LHCN-M2 (cell line): ENCODE measurements at regions not wholly inside any gene's neighbourhood (a gene's known extent, or its start where the extent isn't known, plus 50 kb on each side); places are given as distances from the start of the nearest gene placed in this dataset.
A peak's percentile ranks its signal among the peaks of the same experiment; 100 is the strongest.
"Not testable (repeated sequence)": the region's sequence is repeated elsewhere in the genome, so short reads cannot be mapped to it uniquely, and the experiment has no call there.

ENCODE experiments used
- DNase-seq: peaks from one replicate; pipeline ENCODE4 v3.0.0-alpha.2; 2012; ENCODE audit warnings: low read depth

- no peak for DNase-seq
These were observed 2220.3 kb upstream of the AGA start for GRCh38 chr4:179662522-179662921.

GRCh38 chr4:179663641-179664429 lies 2221.6 kb upstream of the AGA start:
- no peak for DNase-seq

- no peak for DNase-seq
These were observed 2222.3 kb upstream of the AGA start for GRCh38 chr4:179664430-179665027.

- DNase-seq: no peak
These were observed 2224.0 kb upstream of the AGA start for GRCh38 chr4:179666226-179666625.

GRCh38 chr4:179671609-179672008 lies 2229.4 kb upstream of the AGA start:
- no peak for DNase-seq

GRCh38 chr4:179678093-179678814 lies 2236.0 kb upstream of the AGA start:
- DNase-seq: no peak

- DNase-seq: peak; percentile 7
These were observed 2241.4 kb upstream of the AGA start for GRCh38 chr4:179683661-179684060.

- DNase-seq: no peak
These were observed 2250.0 kb upstream of the AGA start for GRCh38 chr4:179692222-179692621.

- peak; percentile 49 for DNase-seq
These were observed 2252.9 kb upstream of the AGA start for GRCh38 chr4:179695175-179695574.

GRCh38 chr4:179698321-179698720 lies 2256.1 kb upstream of the AGA start:
- no peak for DNase-seq

- DNase-seq: no peak
These were observed 2267.9 kb upstream of the AGA start for GRCh38 chr4:179709961-179710624.

GRCh38 chr4:179719766-179720450 lies 2277.7 kb upstream of the AGA start:
- no peak for DNase-seq

GRCh38 chr4:179726491-179726890 lies 2284.3 kb upstream of the AGA start:
- DNase-seq: not testable (repeated sequence)

GRCh38 chr4:179728305-179728704 lies 2286.1 kb upstream of the AGA start:
- DNase-seq: no peak

GRCh38 chr4:179736820-179737219 lies 2294.6 kb upstream of the AGA start:
- DNase-seq: not testable (repeated sequence)

- DNase-seq: no peak
These were observed 2296.6 kb upstream of the AGA start for GRCh38 chr4:179738822-179739221.

- DNase-seq: no peak
These were observed 2305.1 kb upstream of the AGA start for GRCh38 chr4:179747218-179747910.

- no peak for DNase-seq
These were observed 2306.6 kb upstream of the AGA start for GRCh38 chr4:179748837-179749236.

- DNase-seq: no peak
These were observed 2308.1 kb upstream of the AGA start for GRCh38 chr4:179750374-179750773.

- DNase-seq: no peak
These were observed 2309.4 kb upstream of the AGA start for GRCh38 chr4:179751669-179752068.

- no peak for DNase-seq
These were observed 2313.1 kb upstream of the AGA start for GRCh38 chr4:179755322-179755721.
